ENCODE measurements at regions not wholly inside any gene's neighbourhood (a gene's known extent, or its start where the extent isn't known, plus 50 kb on each side); places are given as distances from the start of the nearest gene placed in this dataset.

- TF ChIP-seq CTCF (IDR thresholded peaks at IDR 0.05; ENCODE audit: borderline replicate concordance) = no peak
- Histone ChIP-seq H3K27ac (replicated peaks) (peak overlapping the region; percentile 70), H3K9me3 (replicated peaks) (peaks cover 3% of the 10 kb centered on the region), H3K4me3 (no peak overlapping the region), H3K4me1 (peaks cover 37% of the 10 kb centered on the region), H3K36me3 (no peaks in the 10 kb centered on the region), H3K27me3 (ENCODE audit: low read depth) (peaks cover 6% of the 10 kb centered on the region)
- no peak for DNase-seq
- intact Hi-C loops (cut with micrococcal nuclease) = loop anchor here (10.0 kb wide), 1 partner anchor 96 kb away; no protein-coding TSS in a partner anchor
These were observed 522.5 kb downstream of the TYW1 start for GRCh38 chr7:67519171-67519570.

- intact Hi-C loops (cut with micrococcal nuclease) = no loop called here
- Histone ChIP-seq H3K27me3 (ENCODE audit: low read depth) (peaks cover 11% of the 10 kb centered on the region), H3K4me3 (no peak overlapping the region), H3K9me3 (replicated peaks) (no peaks in the 10 kb centered on the region), H3K4me1 (peaks cover 26% of the 10 kb centered on the region), H3K27ac (replicated peaks) (no peak overlapping the region), H3K36me3 (no peaks in the 10 kb centered on the region)
- TF ChIP-seq CTCF (IDR thresholded peaks at IDR 0.05; ENCODE audit: borderline replicate concordance) = no peak
- no peak for DNase-seq
These were observed 525.9 kb downstream of the TYW1 start for GRCh38 chr7:67522504-67522903.

GRCh38 chr7:67523713-67524112 is 527.1 kb downstream of the TYW1 start:
- Histone ChIP-seq H3K27me3 (ENCODE audit: low read depth) (peaks cover 11% of the 10 kb centered on the region), H3K4me1 (peaks cover 14% of the 10 kb centered on the region), H3K4me3 (no peak overlapping the region), H3K27ac (replicated peaks) (no peak overlapping the region), H3K9me3 (replicated peaks) (no peaks in the 10 kb centered on the region), H3K36me3 (no peaks in the 10 kb centered on the region)
- intact Hi-C loops (cut with micrococcal nuclease) = no loop called here
- DNase-seq = no peak
- TF ChIP-seq CTCF (IDR thresholded peaks at IDR 0.05; ENCODE audit: borderline replicate concordance) = no peak

- Histone ChIP-seq H3K4me1 (no peaks in the 10 kb centered on the region), H3K27ac (replicated peaks) (no peak overlapping the region), H3K36me3 (no peaks in the 10 kb centered on the region), H3K9me3 (replicated peaks) (no peaks in the 10 kb centered on the region), H3K27me3 (ENCODE audit: low read depth) (peaks cover 11% of the 10 kb centered on the region), H3K4me3 (no peak overlapping the region)
- intact Hi-C loops (cut with micrococcal nuclease) = no loop called here
- DNase-seq = no peak
- no peak for TF ChIP-seq CTCF (IDR thresholded peaks at IDR 0.05; ENCODE audit: borderline replicate concordance)
These were observed 529.0 kb downstream of the TYW1 start for GRCh38 chr7:67525588-67525987.

- Histone ChIP-seq H3K4me3 (no peak overlapping the region), H3K9me3 (replicated peaks) (peaks cover 38% of the 10 kb centered on the region), H3K36me3 (no peaks in the 10 kb centered on the region), H3K27me3 (ENCODE audit: low read depth) (peaks cover 7% of the 10 kb centered on the region), H3K27ac (replicated peaks) (no peak overlapping the region), H3K4me1 (no peaks in the 10 kb centered on the region)
- no peak for TF ChIP-seq CTCF (IDR thresholded peaks at IDR 0.05; ENCODE audit: borderline replicate concordance)
- intact Hi-C loops (cut with micrococcal nuclease) = no loop called here
- DNase-seq = no peak
These were observed 538.8 kb downstream of the TYW1 start for GRCh38 chr7:67535241-67535989.
